ENCODE measurements at regions not wholly inside any gene's neighbourhood (a gene's known extent, or its start where the extent isn't known, plus 50 kb on each side); places are given as distances from the start of the nearest gene placed in this dataset.

- TF ChIP-seq CTCF (IDR thresholded peaks at IDR 0.05) (no peak), POLR2A (IDR thresholded peaks at IDR 0.05) (no peak)
These were observed 256.6 kb upstream of the NT5C1B start for GRCh38 chr2:18845854-18846445.

All from ovary (tissue), 3 donors.